Jurkat, Clone E6-1 (cell line): ENCODE measurements at regions not wholly inside any gene's neighbourhood (a gene's known extent, or its start where the extent isn't known, plus 50 kb on each side); places are given as distances from the start of the nearest gene placed in this dataset.

Experiments used
- DNase-seq: peaks from one replicate; pipeline ENCODE4 v3.0.0-alpha.2; 2011; ENCODE audit warnings: low read depth, low spot score
- H3K4me3 ChIP-seq: 2 replicates; pipeline ENCODE4 v1.5.1; 2011; ENCODE audit warnings: mild to moderate bottlenecking, low read length, control low read depth, moderate library complexity

- DNase-seq: no peak
- H3K4me3 ChIP-seq: no peak overlapping the region
These were observed 235.0 kb upstream of the HNMT start for GRCh38 chr2:137729305-137729704.

- DNase-seq: no peak
- H3K4me3 ChIP-seq: no peak overlapping the region
These were observed 226.7 kb upstream of the HNMT start for GRCh38 chr2:137737559-137737958.

- no peak for DNase-seq
- H3K4me3 ChIP-seq: no peak overlapping the region
These were observed 222.4 kb upstream of the HNMT start for GRCh38 chr2:137741784-137742362.

- H3K4me3 ChIP-seq: no peak overlapping the region
- no peak for DNase-seq
These were observed 216.8 kb upstream of the HNMT start for GRCh38 chr2:137747509-137747908.

GRCh38 chr2:137748533-137748932 lies 215.7 kb upstream of the HNMT start:
- no peak overlapping the region for H3K4me3 ChIP-seq
- DNase-seq: no peak

GRCh38 chr2:137764646-137765045 lies 199.6 kb upstream of the HNMT start:
- no peak overlapping the region for H3K4me3 ChIP-seq
- DNase-seq: no peak

GRCh38 chr2:137769406-137769805 lies 194.9 kb upstream of the HNMT start:
- DNase-seq: no peak
- no peak overlapping the region for H3K4me3 ChIP-seq

- H3K4me3 ChIP-seq: no peak overlapping the region
- no peak for DNase-seq
These were observed 194.1 kb upstream of the HNMT start for GRCh38 chr2:137770166-137770565.

GRCh38 chr2:137771064-137771463 lies 193.2 kb upstream of the HNMT start:
- H3K4me3 ChIP-seq: no peak overlapping the region

GRCh38 chr2:137772451-137772850 lies 191.8 kb upstream of the HNMT start:
- no peak for DNase-seq
- H3K4me3 ChIP-seq: no peak overlapping the region

More at GRCh38 chr2:137771064-137771463, 193.2 kb upstream of the HNMT start:
- DNase-seq: no peak

GRCh38 chr2:137775529-137775928 lies 188.7 kb upstream of the HNMT start:
- no peak for DNase-seq
- no peak overlapping the region for H3K4me3 ChIP-seq

GRCh38 chr2:137776697-137777096 lies 187.6 kb upstream of the HNMT start:
- H3K4me3 ChIP-seq: no peak overlapping the region
- DNase-seq: no peak

GRCh38 chr2:137797641-137798040 lies 166.6 kb upstream of the HNMT start:
- no peak for DNase-seq
- no peak overlapping the region for H3K4me3 ChIP-seq

GRCh38 chr2:137799600-137799999 lies 164.7 kb upstream of the HNMT start:
- no peak for DNase-seq
- no peak overlapping the region for H3K4me3 ChIP-seq

GRCh38 chr2:137800386-137800785 lies 163.9 kb upstream of the HNMT start:
- H3K4me3 ChIP-seq: no peak overlapping the region
- DNase-seq: no peak

GRCh38 chr2:137801228-137801627 lies 163.0 kb upstream of the HNMT start:
- no peak overlapping the region for H3K4me3 ChIP-seq
- no peak for DNase-seq

GRCh38 chr2:137802038-137802437 lies 162.2 kb upstream of the HNMT start:
- no peak for DNase-seq
- H3K4me3 ChIP-seq: no peak overlapping the region

GRCh38 chr2:137806068-137806805 lies 158.0 kb upstream of the HNMT start:
- no peak overlapping the region for H3K4me3 ChIP-seq
- DNase-seq: no peak

- DNase-seq: no peak
- no peak overlapping the region for H3K4me3 ChIP-seq
These were observed 155.0 kb upstream of the HNMT start for GRCh38 chr2:137809252-137809651.

- no peak overlapping the region for H3K4me3 ChIP-seq
These were observed 154.4 kb upstream of the HNMT start for GRCh38 chr2:137809837-137810236.

GRCh38 chr2:137812517-137812916 lies 151.8 kb upstream of the HNMT start:
- DNase-seq: no peak
- H3K4me3 ChIP-seq: no peak overlapping the region

More at GRCh38 chr2:137809837-137810236, 154.4 kb upstream of the HNMT start:
- DNase-seq: no peak
